Adrenal gland (tissue), 9 donors: ENCODE measurements at regions not wholly inside any gene's neighbourhood (a gene's known extent, or its start where the extent isn't known, plus 50 kb on each side); places are given as distances from the start of the nearest gene placed in this dataset.

Experiments used
- DNase-seq, 7 donors: peaks; one replicate each; pipeline ENCODE4 v3.0.0-alpha.2; 2019 to 2020
- H3K27ac ChIP-seq, 5 donors: fragments of 200-600 bp; sonication (generic) in 4 of 5; 1 replicate in 3 of 5; 2 replicates in 2 of 5; pipeline versions ENCODE4 v1.5.1 to v1.8.0; 2016 to 2020; ENCODE audit warnings: mild to moderate bottlenecking in 1 of 5
- H3K27me3 ChIP-seq: fragments of 200-600 bp; 2 replicates; pipeline ENCODE4 v1.8.0; 2021
- H3K36me3 ChIP-seq, 2 donors: fragments of 200-600 bp; replicated peaks in 1 of 2; 1 replicate in 1 of 2; 2 replicates in 1 of 2; pipeline versions ENCODE4 v1.5.1 to v1.8.0; 2018 to 2022
- H3K4me1 ChIP-seq, 2 donors: fragments of 200-600 bp; replicated peaks in 1 of 2; 1 replicate in 1 of 2; 2 replicates in 1 of 2; pipeline versions ENCODE4 v1.5.1 to v1.8.0; 2018 to 2021
- H3K4me3 ChIP-seq, 4 donors: fragments of 200-600 bp; sonication (generic) in 3 of 4; one replicate each; pipeline ENCODE4 v1.5.1; 2016 to 2018
- H3K9me3 ChIP-seq, 3 donors: fragments of 200-600 bp; sonication (generic) in 1 of 3; replicated peaks in 1 of 3; 1 replicate in 2 of 3; 2 replicates in 1 of 3; pipeline versions ENCODE4 v1.5.1 to v1.8.0; 2016 to 2021
- CTCF ChIP-seq, 6 experiments: fragments of 450-650 bp in 4 of 6; fragments of 200-600 bp in 2 of 6; sonication (generic) in 1 of 6; IDR thresholded peaks; 1 replicate in 5 of 6; 2 replicates in 1 of 6; pipeline versions ENCODE4 v1.5.1 to v1.8.0; 2016 to 2021; ENCODE audit warnings: antibody characterized with exemption in 6 of 6, mild to moderate bottlenecking in 2 of 6, moderate library complexity in 1 of 6
- POLR2A ChIP-seq, 2 donors: fragments of 450-650 bp; IDR thresholded peaks; one replicate each; pipeline ENCODE4 v1.6.1; 2017; ENCODE audit warnings: antibody characterized with exemption in 2 of 2, mild to moderate bottlenecking in 2 of 2, moderate library complexity in 1 of 2
- WGBS, 4 donors: extraction: QIAGEN DNeasy Blood & Tissue Kit in 2 of 4; methylation state at CpG; one replicate each; pipeline versions ENCODE4 v1.1.5 to v1.1.7; 2013 to 2017; 5-methylcytosine and 5-hydroxymethylcytosine counted together
- intact Hi-C, 2 donors: fragments of 100-400 bp; cut with DNase I; formaldehyde crosslinking; loops; one replicate each; pipeline versions ENCODE4 v1.14.1 to v1.15.0; 2022 to 2023
- donor health status: healthy with polysubstance abuse.
- donor health status: Bipolar disorder and iron deficiency.
- donor health status: DM: yes; HTN: yes; CAD: no.
- donor health status: DM: no; HTN: no; CAD: no.
- donor health status: DM: no; HTN: no; CAD: no.

GRCh38 chr17:31673076-31673475, 186.0 kb downstream of the COPRS start:
- no peaks in the 10 kb centered on the region for H3K4me1 ChIP-seq
- H3K36me3 ChIP-seq = no peaks in the 10 kb centered on the region
- intact Hi-C loops = no loop called here
- no peaks in the 10 kb centered on the region for H3K27me3 ChIP-seq
- no peak overlapping the region for H3K4me3 ChIP-seq
- TF ChIP-seq POLR2A (IDR thresholded peaks at IDR 0.05) (no peak), CTCF (IDR thresholded peaks at IDR 0.05) (no peak)
- no peak for DNase-seq
- WGBS, 4 donors = 46 to 100% (median 71%) methylated on average over 3 to 8 of the region's 8 CpGs
- H3K27ac ChIP-seq = no peak overlapping the region
- H3K9me3 ChIP-seq = no peaks in the 10 kb centered on the region

GRCh38 chr17:31672161-31672819, 186.8 kb downstream of the COPRS start:
- no peak for TF ChIP-seq CTCF (IDR thresholded peaks at IDR 0.05)
- no peak for DNase-seq
- no peak overlapping the region for H3K4me3 ChIP-seq
- no peaks in the 10 kb centered on the region for H3K9me3 ChIP-seq
- H3K4me1 ChIP-seq = no peaks in the 10 kb centered on the region
- no peaks in the 10 kb centered on the region for H3K27me3 ChIP-seq
- no peaks in the 10 kb centered on the region for H3K36me3 ChIP-seq
- WGBS, 4 donors = 51 to 57% (median 53%) methylated on average over 7 of the region's 7 CpGs
- H3K27ac ChIP-seq = no peak overlapping the region
- intact Hi-C loops = no loop called here

- Histone ChIP-seq H3K27me3 (no peaks in the 10 kb centered on the region), H3K36me3 (no peaks in the 10 kb centered on the region), H3K4me3 (no peak overlapping the region), H3K9me3 (peaks cover 0 to 14% (median 0%) of the 10 kb centered on the region in 3 donors), H3K4me1 (no peaks in the 10 kb centered on the region), H3K27ac (no peak overlapping the region)
- TF ChIP-seq CTCF (IDR thresholded peaks at IDR 0.05) = no peak
- no peak for TF ChIP-seq POLR2A (IDR thresholded peaks at IDR 0.05)
- intact Hi-C loops = no loop called here
- 79 to 89% (median 85%) methylated on average over 2 of the region's 2 CpGs for WGBS, 4 donors
- DNase-seq = no peak
Measured at GRCh38 chr17:31663576-31663975, 195.5 kb downstream of the COPRS start.

GRCh38 chr17:31660684-31661083, 198.4 kb downstream of the COPRS start:
- Histone ChIP-seq H3K4me1 (no peaks in the 10 kb centered on the region), H3K36me3 (no peaks in the 10 kb centered on the region), H3K4me3 (no peak overlapping the region), H3K27me3 (no peaks in the 10 kb centered on the region), H3K27ac (no peak overlapping the region), H3K9me3 (peaks cover 0 to 14% (median 0%) of the 10 kb centered on the region in 3 donors)
- DNase-seq = no peak
- TF ChIP-seq CTCF (IDR thresholded peaks at IDR 0.05) = no peak
- intact Hi-C loops = no loop called here
- WGBS, 4 donors = 70 to 77% (median 75%) methylated on average over 3 of the region's 3 CpGs
